ENCODE measurements at regions not wholly inside any gene's neighbourhood (a gene's known extent, or its start where the extent isn't known, plus 50 kb on each side); places are given as distances from the start of the nearest gene placed in this dataset.

- peaks cover 3% of the 10 kb centered on the region; the same call in 1 of the 2 replicates for H3K27me3 ChIP-seq (replicated peaks; ENCODE audit: control insufficient read depth, insufficient read depth, low read length)
- TF ChIP-seq CTCF (IDR thresholded peaks at IDR 0.05; ENCODE audit: insufficient read depth, low read length, poor library complexity, severe bottlenecking), result no peak
- no peak for DNase-seq (ENCODE audit: extremely low read depth, insufficient read length)
These were observed 238.7 kb downstream of the TFCP2L1 start for GRCh38 chr2:121046335-121046734.

GRCh38 chr2:121047383-121047782 is 237.6 kb downstream of the TFCP2L1 start:
- Histone ChIP-seq H3K4me3 (replicated peaks; ENCODE audit: low read depth, low read length) (no peak overlapping the region), H3K27me3 (replicated peaks; ENCODE audit: control insufficient read depth, insufficient read depth, low read length) (peaks cover 2% of the 10 kb centered on the region; the same call in 1 of the 2 replicates), H3K36me3 (ENCODE audit: control insufficient read depth, insufficient read depth, low read length) (no peaks in the 10 kb centered on the region)
- TF ChIP-seq CTCF (IDR thresholded peaks at IDR 0.05; ENCODE audit: insufficient read depth, low read length, poor library complexity, severe bottlenecking), result no peak
- DNase-seq (ENCODE audit: extremely low read depth, insufficient read length), result no peak

More at GRCh38 chr2:121046335-121046734, 238.7 kb downstream of the TFCP2L1 start:
- no peak overlapping the region for H3K4me3 ChIP-seq (replicated peaks; ENCODE audit: low read depth, low read length)
- H3K36me3 ChIP-seq (ENCODE audit: control insufficient read depth, insufficient read depth, low read length), result no peaks in the 10 kb centered on the region

GRCh38 chr2:121049131-121049530 is 235.9 kb downstream of the TFCP2L1 start:
- Histone ChIP-seq H3K27me3 (replicated peaks; ENCODE audit: control insufficient read depth, insufficient read depth, low read length) (peaks cover 2% of the 10 kb centered on the region; the same call in 1 of the 2 replicates), H3K36me3 (ENCODE audit: control insufficient read depth, insufficient read depth, low read length) (no peaks in the 10 kb centered on the region), H3K4me3 (replicated peaks; ENCODE audit: low read depth, low read length) (no peak overlapping the region)
- no peak for TF ChIP-seq CTCF (IDR thresholded peaks at IDR 0.05; ENCODE audit: insufficient read depth, low read length, poor library complexity, severe bottlenecking)
- DNase-seq (ENCODE audit: extremely low read depth, insufficient read length), result no peak

GRCh38 chr2:121049950-121050585 is 234.9 kb downstream of the TFCP2L1 start:
- no peak for TF ChIP-seq CTCF (IDR thresholded peaks at IDR 0.05; ENCODE audit: insufficient read depth, low read length, poor library complexity, severe bottlenecking)
- Histone ChIP-seq H3K4me3 (replicated peaks; ENCODE audit: low read depth, low read length) (no peak overlapping the region), H3K27me3 (replicated peaks; ENCODE audit: control insufficient read depth, insufficient read depth, low read length) (peaks cover 2% of the 10 kb centered on the region; the same call in 1 of the 2 replicates), H3K36me3 (ENCODE audit: control insufficient read depth, insufficient read depth, low read length) (no peaks in the 10 kb centered on the region)
- no peak for DNase-seq (ENCODE audit: extremely low read depth, insufficient read length)

- Histone ChIP-seq H3K27me3 (replicated peaks; ENCODE audit: control insufficient read depth, insufficient read depth, low read length) (peaks cover 2% of the 10 kb centered on the region; the same call in 1 of the 2 replicates), H3K4me3 (replicated peaks; ENCODE audit: low read depth, low read length) (no peak overlapping the region), H3K36me3 (ENCODE audit: control insufficient read depth, insufficient read depth, low read length) (no peaks in the 10 kb centered on the region)
- DNase-seq (ENCODE audit: extremely low read depth, insufficient read length), result no peak
- no peak for TF ChIP-seq CTCF (IDR thresholded peaks at IDR 0.05; ENCODE audit: insufficient read depth, low read length, poor library complexity, severe bottlenecking)
These were observed 233.7 kb downstream of the TFCP2L1 start for GRCh38 chr2:121051311-121051710.

All from GM06990 (cell line).